DND-41 (cell line): ENCODE measurements at regions not wholly inside any gene's neighbourhood (a gene's known extent, or its start where the extent isn't known, plus 50 kb on each side); places are given as distances from the start of the nearest gene placed in this dataset.

ENCODE experiments used
- EZH2 ChIP-seq: IDR thresholded peaks from 3 replicates; pipeline ENCODE4 v1.6.1; 2012; ENCODE audit warnings: borderline replicate concordance, low read depth, mild to moderate bottlenecking, moderate library complexity, low read length, inconsistent platforms; ENCODE audit not compliant: severe bottlenecking
- TF ChIP-seq, protein P1 (sequence below): IDR thresholded peaks from 2 replicates; pipeline ENCODE4 v1.5.1; 2012; ENCODE audit warnings: borderline replicate concordance, low read length, moderate library complexity, mild to moderate bottlenecking; ENCODE audit not compliant: poor library complexity, severe bottlenecking; ENCODE audit errors: extremely low read depth

DNA sequence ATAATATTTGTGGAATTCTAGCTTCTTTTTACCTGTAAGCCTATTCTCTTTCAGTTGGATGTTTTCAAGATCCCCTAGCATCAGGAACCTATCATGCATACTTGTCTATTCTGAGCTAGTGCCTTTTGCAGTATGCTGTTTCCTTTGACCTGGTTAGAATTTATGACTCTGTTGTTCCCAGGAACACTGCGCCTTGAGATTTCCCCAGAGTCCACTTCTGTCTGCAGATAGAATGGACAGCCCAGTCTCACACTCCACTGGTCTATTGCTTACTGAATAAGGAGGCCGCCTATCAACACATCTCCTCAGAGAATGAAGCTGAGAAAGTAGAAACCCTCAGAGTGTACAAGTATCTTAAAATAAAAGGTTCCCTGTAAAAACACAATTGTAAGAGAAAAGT is 465.1 kb upstream of the GALNTL6 start:
- TF ChIP-seq, protein P1, sequence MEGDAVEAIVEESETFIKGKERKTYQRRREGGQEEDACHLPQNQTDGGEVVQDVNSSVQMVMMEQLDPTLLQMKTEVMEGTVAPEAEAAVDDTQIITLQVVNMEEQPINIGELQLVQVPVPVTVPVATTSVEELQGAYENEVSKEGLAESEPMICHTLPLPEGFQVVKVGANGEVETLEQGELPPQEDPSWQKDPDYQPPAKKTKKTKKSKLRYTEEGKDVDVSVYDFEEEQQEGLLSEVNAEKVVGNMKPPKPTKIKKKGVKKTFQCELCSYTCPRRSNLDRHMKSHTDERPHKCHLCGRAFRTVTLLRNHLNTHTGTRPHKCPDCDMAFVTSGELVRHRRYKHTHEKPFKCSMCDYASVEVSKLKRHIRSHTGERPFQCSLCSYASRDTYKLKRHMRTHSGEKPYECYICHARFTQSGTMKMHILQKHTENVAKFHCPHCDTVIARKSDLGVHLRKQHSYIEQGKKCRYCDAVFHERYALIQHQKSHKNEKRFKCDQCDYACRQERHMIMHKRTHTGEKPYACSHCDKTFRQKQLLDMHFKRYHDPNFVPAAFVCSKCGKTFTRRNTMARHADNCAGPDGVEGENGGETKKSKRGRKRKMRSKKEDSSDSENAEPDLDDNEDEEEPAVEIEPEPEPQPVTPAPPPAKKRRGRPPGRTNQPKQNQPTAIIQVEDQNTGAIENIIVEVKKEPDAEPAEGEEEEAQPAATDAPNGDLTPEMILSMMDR = no peak
- TF ChIP-seq EZH2 = no peak
